GM19468 (cell line): ENCODE measurements at regions not wholly inside any gene's neighbourhood (a gene's known extent, or its start where the extent isn't known, plus 50 kb on each side); places are given as distances from the start of the nearest gene placed in this dataset.
"Not testable (repeated sequence)": the region's sequence is repeated elsewhere in the genome, so short reads cannot be mapped to it uniquely, and the experiment has no call there.

Source experiments
- ATAC-seq: cut with Tn5 transposase; IDR thresholded peaks from one replicate; pipeline ENCODE4 v1.9.1; 2021; ENCODE audit warnings: mild to moderate bottlenecking, moderate library complexity, moderate number of reproducible peaks; ENCODE audit not compliant: unreplicated experiment; ENCODE audit errors: extremely low read depth

- no peak for ATAC-seq
These were observed 290.0 kb upstream of the PRR16 start for GRCh38 chr5:120174089-120174488.

- ATAC-seq = not testable (repeated sequence)
These were observed 282.9 kb upstream of the PRR16 start for GRCh38 chr5:120181238-120181637.

- not testable (repeated sequence) for ATAC-seq
These were observed 269.4 kb upstream of the PRR16 start for GRCh38 chr5:120194650-120195049.

GRCh38 chr5:120199559-120199958 is 264.5 kb upstream of the PRR16 start:
- no peak for ATAC-seq

DNA sequence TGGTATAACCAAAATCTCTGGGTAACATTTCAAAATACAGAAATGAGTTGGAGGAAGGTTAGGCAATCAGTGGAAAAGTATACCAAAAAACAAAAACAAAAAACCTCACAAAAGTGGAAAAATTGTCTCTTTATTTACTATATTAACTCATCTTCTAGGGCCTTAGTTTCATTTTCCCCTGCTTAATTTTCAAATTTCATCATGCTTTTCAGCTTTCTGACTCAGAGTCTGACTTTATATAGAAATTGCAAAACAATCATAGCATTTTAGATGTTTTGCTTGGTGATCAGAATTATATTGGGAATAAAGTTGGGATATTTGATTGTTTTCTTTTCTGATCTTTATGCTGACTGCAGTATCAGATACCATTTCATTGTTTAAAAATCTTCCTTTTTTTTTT is 257.0 kb upstream of the PRR16 start:
- ATAC-seq = no peak

DNA sequence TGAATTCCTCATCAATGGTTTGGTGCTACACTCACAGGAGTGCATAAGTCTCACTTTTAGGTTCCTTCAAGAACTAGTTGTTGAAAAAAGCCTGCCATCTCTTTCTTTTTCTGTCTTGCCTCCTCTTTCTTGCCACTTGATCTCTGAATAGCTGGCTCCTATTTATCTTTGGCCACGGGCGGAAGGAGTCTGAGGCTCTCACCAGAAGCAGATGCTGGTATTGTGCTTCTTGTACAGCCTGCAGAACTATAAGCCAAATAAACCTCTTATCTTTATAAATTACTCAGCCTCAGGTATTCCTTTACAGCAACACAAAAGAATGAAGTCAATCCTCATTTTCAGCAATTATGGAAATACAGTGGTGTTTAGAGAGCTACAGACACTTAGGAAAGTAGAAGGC is 247.1 kb upstream of the PRR16 start:
- ATAC-seq = no peak

- no peak for ATAC-seq
These were observed 244.1 kb upstream of the PRR16 start for GRCh38 chr5:120219988-120220387.

- ATAC-seq = no peak
These were observed 238.6 kb upstream of the PRR16 start for GRCh38 chr5:120225524-120225923.

GRCh38 chr5:120228262-120229031 is 235.7 kb upstream of the PRR16 start:
- no peak for ATAC-seq

- ATAC-seq = no peak
These were observed 235.1 kb upstream of the PRR16 start for GRCh38 chr5:120229036-120229435.

- ATAC-seq = no peak
These were observed 232.5 kb upstream of the PRR16 start for GRCh38 chr5:120231563-120231962.

DNA sequence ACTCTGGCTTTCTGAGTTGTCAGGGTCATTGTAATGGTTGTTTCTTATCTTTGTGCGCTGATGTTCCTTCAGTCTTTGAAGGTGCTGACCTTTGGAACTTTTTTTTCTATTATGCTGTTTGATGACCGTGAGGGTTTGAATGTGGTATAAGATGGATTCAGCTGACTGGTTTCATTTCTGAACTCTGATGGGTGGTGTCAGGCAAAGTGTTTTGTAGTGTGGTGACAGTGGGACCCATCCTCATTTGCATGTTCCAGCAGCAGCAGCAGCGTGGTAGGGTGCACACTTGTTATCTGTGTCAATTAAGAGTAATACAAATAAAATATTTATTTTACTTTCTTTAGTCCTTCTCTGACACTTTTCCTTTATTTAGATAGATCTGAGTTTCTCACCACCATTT is 227.7 kb upstream of the PRR16 start:
- ATAC-seq = no peak

GRCh38 chr5:120239086-120239485 is 225.0 kb upstream of the PRR16 start:
- no peak for ATAC-seq

- no peak for ATAC-seq
These were observed 223.4 kb upstream of the PRR16 start for GRCh38 chr5:120240706-120241105.

- no peak for ATAC-seq
These were observed 222.7 kb upstream of the PRR16 start for GRCh38 chr5:120241400-120241799.

GRCh38 chr5:120251898-120252297 is 212.2 kb upstream of the PRR16 start:
- ATAC-seq = no peak

GRCh38 chr5:120252839-120253238 is 211.3 kb upstream of the PRR16 start:
- no peak for ATAC-seq

GRCh38 chr5:120254385-120254784 is 209.7 kb upstream of the PRR16 start:
- ATAC-seq = no peak

- ATAC-seq = no peak
These were observed 208.9 kb upstream of the PRR16 start for GRCh38 chr5:120255214-120255613.

- ATAC-seq = no peak
These were observed 207.7 kb upstream of the PRR16 start for GRCh38 chr5:120256376-120256775.

GRCh38 chr5:120257358-120257971 is 206.6 kb upstream of the PRR16 start:
- ATAC-seq = no peak

DNA sequence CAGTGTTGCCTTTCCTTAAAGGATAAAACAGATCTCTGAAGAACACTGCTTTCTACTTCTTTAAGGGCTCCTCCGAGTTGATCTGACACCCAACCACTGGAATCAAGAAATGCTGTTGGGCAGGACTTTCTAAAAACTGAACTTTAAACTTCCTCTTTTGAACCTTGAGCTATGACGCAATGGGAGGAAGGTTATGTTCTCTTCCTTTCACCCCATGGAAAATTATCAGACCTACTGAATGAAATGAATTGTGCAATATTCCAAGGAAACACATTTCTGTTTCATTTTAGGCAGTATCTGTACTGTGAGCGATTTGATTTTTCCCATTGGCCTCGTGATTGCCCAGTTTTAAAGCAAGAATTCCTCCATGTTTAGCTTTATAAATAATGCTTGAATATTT is 206.0 kb upstream of the PRR16 start:
- no peak for ATAC-seq
